ENCODE measurements at regions not wholly inside any gene's neighbourhood (a gene's known extent, or its start where the extent isn't known, plus 50 kb on each side); places are given as distances from the start of the nearest gene placed in this dataset.

- TF ChIP-seq, protein P1, sequence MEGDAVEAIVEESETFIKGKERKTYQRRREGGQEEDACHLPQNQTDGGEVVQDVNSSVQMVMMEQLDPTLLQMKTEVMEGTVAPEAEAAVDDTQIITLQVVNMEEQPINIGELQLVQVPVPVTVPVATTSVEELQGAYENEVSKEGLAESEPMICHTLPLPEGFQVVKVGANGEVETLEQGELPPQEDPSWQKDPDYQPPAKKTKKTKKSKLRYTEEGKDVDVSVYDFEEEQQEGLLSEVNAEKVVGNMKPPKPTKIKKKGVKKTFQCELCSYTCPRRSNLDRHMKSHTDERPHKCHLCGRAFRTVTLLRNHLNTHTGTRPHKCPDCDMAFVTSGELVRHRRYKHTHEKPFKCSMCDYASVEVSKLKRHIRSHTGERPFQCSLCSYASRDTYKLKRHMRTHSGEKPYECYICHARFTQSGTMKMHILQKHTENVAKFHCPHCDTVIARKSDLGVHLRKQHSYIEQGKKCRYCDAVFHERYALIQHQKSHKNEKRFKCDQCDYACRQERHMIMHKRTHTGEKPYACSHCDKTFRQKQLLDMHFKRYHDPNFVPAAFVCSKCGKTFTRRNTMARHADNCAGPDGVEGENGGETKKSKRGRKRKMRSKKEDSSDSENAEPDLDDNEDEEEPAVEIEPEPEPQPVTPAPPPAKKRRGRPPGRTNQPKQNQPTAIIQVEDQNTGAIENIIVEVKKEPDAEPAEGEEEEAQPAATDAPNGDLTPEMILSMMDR (IDR thresholded peaks at IDR 0.05; ENCODE audit: insufficient read depth, low read length, poor library complexity, severe bottlenecking): no peak
- no peak for TF ChIP-seq EZH2phosphoT487 (conservative IDR thresholded peaks at IDR 0.05; ENCODE audit: low read length)
Observed at GRCh38 chr4:186999686-187000085, 276.0 kb upstream of the FAT1 start.

Data from SU-DHL-6 (cell line).